GM21367 (cell line): ENCODE measurements at regions not wholly inside any gene's neighbourhood (a gene's known extent, or its start where the extent isn't known, plus 50 kb on each side); places are given as distances from the start of the nearest gene placed in this dataset.
"Not testable (repeated sequence)": the region's sequence is repeated elsewhere in the genome, so short reads cannot be mapped to it uniquely, and the experiment has no call there.

ENCODE experiments used
- ATAC-seq: cut with Tn5 transposase; IDR thresholded peaks from one replicate; pipeline ENCODE4 v1.9.1; 2021; ENCODE audit not compliant: unreplicated experiment

DNA sequence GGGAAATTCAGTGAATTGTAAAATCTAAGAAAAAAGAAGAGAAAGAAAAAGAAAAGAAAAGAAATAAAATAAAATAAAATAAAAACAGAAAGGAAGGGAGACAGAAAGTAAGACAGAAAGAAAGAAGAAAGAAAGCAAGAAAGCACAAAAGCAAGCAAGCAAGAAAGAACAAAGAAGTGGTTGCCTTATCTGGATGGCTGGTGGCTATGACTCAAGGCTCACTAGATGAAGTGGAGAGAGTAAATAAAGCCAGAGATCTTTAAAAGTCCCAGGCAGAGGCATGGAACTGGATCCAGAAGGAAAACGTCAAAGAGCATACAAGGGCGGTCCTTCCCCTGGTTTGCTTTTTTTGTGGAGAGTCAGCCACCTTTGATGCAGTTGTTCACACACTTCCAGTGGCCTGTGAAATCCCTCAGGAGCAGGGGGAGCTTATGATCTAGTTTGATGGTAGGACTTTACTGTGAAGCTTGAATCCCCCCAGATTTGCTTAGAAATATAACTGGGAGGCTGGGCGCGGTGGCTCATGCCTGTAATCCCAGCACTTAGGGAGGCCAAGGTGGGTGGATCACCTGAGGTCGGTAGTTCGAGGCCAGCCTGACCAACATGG is 176.7 kb upstream of the HMHB1 start:
- ATAC-seq, result no peak

DNA sequence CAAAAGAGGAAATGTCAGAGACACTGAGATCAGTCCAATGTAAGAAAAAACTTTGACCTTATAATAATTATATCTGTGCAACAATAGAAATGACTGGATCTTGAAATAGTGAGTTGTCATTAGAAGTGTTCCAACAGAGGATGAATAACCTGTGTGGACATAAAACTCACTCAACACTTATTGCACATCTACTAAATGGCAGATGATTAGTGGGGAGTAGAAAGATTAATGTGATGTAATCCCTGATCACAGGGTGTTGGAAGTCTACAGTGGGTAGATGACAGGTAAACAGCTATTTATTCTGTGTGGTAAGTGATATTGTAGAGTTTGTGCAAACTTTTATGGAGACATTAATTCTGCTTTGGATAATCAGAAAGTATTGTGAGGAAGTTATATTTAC is 177.3 kb upstream of the HMHB1 start:
- no peak for ATAC-seq

DNA sequence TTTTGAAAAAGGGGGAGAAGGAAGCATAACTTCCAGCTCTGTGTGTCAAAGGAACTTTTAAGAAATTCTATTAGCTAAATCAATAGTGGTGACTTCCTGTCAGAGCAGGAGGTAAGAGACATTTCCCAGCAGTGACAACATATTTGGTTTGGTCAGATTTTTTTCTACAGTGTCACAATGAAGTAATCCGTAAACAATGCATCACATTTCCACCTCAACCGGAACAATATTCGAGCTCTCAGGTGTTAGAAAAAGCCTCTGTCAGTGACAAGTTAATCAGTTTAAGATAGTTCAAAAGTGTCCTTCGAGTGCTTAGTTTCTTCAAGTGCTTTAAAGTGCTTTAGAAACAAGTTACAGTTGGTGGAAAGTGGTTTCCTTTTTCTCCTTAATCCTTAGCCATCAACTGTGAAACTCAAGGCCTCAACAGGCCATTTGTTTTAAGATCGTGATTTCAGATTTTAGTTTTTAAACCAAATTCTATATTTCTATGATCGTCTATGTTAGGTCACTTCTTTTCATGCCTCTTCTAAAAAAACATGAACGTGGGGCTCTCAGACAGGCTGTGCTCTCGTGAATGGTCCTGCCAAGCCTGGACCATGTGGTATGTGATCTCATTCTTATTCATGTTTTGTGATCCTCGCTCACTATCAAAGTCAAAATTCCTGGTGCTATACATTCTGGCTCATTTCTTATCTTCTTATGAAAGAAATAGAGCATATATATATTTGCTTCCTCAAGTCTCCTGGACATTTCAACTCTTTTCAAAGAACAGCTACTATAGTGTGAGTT is 181.9 kb upstream of the HMHB1 start:
- no peak for ATAC-seq

DNA sequence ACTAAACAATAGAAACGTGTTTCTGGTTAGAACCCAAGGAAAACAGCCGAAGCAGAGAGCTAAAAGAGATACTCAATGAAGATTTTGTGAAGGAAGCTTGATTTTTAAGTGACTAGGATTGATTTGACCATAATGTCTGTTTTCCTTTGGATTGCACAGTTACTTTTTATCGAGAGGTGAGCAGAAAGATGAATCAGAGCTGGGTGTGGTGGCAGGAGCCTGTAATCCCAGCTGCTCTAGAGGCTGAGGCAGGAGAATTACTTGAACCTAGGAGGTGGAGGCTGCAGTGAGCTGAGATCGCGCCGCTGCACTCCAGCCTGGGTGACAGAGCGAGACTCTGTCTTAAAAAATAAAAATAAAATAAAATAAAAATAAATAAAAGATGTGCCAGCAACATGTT is 186.9 kb upstream of the HMHB1 start:
- ATAC-seq, result not testable (repeated sequence)

DNA sequence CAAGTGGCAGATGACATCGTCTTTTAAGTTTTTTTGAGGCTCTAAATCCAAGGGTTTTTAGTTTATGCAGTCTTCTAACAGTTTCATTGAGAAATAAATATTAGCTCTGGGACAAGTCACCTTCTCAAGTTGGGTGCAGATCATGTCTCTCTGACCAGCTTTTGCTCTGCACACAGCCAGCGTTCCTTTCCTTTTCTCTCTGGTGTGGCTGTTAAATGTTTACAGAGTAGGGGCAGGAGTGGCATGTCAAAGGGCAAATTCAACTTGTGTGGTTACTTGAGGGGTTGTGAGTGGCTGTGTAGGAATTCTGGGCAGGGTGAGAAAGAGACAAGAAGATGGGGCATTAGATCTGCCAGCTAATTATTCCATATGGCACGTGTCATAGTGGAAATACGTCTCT is 187.5 kb upstream of the HMHB1 start:
- no peak for ATAC-seq

DNA sequence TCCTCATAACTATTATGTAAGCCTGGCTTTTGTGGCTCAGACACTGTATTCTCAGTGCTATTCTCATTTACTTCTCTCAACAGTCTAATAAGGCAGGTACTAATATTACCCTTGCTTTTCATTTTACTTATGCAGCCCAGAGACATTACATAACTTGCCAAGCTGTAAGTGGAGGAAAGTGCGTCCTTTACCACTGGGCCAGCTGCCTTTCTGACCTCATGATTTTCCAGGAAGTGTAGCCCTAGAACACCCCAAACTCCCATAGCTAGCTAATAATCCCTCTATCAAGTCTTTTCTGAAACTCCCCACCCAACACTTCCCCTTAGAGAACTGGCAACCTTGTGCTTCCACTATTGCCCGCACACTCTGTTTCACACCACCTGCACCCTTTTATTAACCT is 192.9 kb upstream of the HMHB1 start:
- ATAC-seq, result no peak

DNA sequence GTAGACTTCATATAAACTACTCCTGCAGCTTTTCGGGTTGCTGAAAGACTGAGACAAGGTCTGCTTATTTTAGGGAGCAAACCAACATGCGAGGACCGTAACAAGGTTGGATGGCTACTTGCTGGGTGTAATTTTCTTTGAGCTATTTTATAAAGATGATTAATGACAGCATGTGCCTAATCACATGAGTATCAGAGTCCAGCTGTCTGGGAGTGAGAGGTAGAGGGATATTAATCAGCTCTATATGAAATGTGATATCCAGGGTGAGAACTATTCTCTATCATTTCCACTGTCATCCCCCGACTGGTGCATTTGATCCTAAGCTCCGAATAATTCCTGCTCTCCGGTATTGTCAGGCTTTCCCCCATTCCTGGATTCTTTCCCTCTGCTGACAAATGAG is 193.8 kb upstream of the HMHB1 start:
- no peak for ATAC-seq

DNA sequence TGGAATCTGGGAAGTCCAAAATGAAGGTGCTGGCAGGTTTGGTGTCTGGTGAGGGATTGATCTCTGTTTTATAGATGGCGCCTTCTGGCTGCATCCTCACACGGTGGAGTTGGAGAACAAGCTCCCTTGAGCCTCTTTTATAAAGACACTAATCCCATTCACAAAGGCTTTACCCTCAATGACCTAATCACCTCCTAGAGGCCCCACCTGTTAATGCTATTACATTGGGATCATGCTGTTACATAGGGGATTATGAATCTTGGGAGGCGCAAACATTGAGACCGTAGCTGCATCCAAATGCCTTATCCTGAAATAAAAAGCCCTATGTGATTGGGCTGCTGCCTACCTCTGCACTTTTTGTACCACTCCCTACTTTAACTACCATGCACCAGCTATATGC is 197.1 kb upstream of the HMHB1 start:
- ATAC-seq, result no peak

DNA sequence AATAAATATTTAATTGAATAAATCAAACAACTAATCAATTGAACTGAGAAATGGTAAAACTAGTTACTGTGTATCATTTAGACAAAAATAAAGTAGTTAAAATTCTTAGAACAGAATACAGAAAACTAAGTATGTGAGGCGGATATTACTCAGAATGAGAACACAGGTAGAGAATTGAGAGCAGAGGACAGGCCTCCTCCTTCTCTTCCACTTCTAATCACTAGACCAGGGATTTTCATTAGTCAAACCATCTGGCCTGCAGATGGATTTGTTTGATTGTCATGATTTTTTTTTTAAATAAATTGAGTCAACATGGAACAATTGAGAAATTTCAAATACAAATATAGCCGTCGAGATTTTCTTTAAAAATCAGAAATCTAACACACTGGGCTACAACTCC is 198.6 kb upstream of the HMHB1 start:
- ATAC-seq, result no peak

DNA sequence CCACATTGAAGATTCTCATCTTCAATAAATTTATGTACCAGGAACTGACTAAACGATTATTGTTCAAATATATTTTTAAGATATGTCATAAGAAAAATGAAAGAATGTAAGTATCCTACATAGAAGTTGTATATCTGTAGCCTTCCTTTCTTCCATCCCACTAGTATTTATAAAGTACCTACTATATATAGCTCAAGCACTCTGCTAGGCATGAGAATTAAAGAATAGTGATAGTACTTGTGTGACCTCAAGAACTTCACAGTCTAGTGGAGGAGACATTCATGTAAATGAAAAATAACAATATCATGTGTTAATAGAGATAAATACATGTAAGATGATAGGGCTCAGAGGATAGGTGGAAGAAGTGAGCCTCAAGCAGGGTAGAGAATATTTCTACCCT is 201.0 kb upstream of the HMHB1 start:
- no peak for ATAC-seq

DNA sequence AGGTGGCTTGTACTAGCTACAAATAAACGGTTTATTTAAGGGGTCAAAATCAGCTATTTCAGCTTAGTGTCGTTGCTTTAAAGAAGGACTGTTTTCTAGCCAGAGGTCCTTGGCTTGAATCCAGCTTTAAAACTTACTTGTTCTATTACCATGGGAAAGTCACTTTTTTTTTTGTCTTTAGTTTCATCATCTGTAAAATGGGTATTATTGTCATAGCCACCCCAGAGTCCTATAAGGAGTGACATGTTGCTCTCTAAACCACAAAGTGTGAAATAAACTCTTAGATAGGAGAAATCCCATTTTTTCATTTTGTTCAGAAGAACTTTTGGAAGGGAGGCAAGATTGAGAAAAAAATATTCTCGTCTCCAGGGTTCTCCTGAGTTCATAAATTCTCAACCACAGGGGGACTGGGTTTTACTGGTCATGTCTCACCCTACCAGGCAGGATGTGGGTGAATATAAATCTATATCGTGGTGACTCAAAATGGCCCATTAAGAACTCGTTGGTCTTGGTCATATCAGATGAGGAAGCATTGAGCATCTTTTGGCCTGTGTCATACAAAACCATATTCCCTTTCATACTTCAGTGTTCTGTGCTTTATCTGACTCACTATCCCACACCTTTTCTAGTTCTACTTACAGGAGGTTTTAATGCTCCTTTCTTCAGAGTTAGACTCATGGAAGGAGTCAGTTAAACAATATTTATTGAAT is 202.7 kb upstream of the NR3C1 start:
- peak; percentile 55 for ATAC-seq

DNA sequence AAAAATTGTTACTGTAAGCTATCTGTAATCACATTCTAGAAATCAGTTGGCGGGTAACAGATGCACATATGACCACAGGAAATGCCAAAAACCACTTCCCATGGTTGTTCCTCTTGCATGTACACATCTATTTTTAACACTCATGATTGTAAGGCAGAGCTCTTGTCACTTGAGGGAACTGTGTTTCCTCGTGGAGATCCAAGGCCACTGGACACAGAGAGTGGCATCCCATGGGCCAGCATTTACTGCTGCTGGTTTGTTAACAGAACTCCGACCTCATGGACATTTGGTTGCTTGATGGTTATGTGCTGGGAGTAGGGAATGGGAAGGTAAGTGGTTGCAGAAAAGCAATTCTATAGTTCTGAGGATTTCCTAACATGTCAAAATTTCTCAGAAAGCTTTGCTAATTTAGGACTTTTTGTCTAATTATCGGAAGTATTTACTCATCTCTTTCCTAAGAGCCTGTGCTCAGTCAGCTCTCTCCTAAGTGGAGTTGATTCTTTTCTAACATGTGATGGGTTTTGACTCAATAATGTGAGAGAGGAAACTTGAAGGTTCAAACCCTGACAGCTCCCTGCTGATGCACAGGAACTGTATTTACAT is 202.0 kb upstream of the NR3C1 start:
- peak; percentile 84 for ATAC-seq

DNA sequence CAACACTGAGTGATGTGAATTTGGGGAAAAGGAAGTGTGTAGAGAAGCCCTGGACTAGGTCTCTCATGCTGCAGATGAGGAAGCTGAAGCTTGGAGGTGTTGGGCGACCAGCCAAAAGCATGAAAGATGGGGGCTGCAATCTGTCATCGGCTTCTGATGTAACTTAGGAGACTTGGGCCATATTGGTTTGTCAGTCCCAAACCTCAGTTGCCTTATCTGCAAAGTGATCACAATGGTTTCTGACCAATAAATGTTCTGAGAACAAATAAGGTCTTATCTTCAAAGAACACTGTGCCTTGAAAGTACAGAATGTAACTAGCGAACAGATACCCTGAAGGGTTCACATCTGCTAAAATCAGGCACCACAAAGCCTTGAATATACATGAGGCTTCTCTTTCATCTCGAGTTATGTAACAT is 198.4 kb upstream of the NR3C1 start:
- no peak for ATAC-seq

DNA sequence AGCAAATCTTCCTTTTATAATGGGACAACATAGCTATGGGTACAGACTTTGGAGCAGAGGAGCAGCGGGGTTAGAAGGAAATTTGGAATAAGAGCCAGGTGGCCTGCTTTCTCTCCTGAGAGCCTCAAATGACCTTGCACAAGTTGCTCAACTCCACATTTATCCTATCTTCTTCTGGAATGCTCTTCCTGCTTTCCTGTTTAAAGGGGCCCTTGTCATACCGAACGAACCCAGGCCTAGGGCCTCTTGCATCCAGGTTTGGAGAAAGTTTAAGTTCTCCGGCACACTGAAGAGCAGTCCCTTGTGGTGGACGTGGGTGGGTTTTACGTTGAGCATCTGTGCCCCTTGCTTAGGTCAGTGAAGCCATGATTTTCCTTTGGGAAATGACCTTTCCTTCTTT is 197.9 kb upstream of the NR3C1 start:
- ATAC-seq, result no peak

DNA sequence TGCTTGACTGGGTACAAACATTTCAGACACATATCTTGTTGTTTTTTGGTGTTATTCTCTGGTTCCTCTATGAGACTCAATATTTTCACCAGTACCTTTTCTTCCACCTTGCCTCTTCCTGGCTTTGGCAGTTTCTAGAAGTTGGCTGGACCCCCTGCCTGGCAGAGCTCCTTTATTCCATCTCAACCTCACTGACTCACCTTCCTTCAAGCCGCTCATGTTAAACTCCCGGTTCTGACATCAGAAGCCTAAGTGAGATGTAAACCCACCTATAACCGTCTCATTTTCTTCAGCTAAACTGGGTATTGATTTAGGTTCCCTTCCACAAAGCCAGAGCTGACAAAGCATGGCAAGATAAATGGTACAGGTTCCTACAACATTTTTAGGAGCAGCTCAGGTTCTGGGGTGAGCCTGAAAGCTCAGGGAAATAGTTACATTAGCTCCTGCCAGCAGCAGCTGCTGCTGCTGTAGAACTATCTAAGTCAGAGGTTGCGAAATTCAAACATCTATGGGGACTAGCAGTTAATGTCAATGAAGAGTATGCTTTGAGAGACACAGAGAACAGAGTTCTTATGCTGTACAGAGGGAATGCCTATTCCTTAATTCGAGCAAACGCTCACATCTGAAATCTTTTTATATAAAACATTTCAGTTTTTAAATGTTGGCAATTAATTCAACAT is 197.1 kb upstream of the NR3C1 start:
- ATAC-seq, result no peak

DNA sequence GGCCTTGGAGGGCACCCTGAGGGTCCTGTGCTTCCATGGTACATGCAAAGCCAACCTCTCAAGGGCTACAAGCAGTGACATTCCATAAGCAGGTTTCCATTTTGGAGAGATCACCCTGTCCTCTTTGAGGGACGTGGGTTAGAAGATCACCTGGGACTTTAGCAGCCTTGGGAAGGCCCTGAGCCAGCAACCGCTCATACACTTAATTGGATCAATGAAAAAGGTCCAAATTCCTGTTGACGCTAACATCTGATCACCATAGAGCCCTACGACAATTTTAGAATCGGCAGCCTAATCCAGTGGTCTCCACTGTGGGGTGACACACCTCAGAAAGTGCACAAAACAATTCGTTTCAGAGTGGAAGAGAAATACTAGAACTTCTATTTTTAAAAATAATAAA is 196.0 kb upstream of the NR3C1 start:
- no peak for ATAC-seq

DNA sequence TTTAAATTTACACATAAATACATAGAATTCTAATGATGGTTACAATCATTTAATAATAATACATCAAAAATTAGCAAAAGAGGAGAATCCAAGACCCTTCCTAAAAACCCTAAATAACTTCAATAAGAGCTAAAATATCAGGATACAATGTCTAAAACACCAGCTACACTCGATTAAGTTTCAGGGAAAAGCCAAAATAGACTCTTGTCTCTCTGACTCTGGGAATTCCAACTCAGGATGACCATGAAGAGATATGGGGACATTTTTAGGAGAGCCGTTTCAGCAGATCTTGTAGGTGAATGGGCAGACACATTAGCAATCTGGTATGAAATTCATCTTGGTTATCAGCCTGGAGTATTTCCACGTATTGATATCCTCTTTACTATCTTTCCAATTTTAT is 193.3 kb upstream of the NR3C1 start:
- no peak for ATAC-seq

DNA sequence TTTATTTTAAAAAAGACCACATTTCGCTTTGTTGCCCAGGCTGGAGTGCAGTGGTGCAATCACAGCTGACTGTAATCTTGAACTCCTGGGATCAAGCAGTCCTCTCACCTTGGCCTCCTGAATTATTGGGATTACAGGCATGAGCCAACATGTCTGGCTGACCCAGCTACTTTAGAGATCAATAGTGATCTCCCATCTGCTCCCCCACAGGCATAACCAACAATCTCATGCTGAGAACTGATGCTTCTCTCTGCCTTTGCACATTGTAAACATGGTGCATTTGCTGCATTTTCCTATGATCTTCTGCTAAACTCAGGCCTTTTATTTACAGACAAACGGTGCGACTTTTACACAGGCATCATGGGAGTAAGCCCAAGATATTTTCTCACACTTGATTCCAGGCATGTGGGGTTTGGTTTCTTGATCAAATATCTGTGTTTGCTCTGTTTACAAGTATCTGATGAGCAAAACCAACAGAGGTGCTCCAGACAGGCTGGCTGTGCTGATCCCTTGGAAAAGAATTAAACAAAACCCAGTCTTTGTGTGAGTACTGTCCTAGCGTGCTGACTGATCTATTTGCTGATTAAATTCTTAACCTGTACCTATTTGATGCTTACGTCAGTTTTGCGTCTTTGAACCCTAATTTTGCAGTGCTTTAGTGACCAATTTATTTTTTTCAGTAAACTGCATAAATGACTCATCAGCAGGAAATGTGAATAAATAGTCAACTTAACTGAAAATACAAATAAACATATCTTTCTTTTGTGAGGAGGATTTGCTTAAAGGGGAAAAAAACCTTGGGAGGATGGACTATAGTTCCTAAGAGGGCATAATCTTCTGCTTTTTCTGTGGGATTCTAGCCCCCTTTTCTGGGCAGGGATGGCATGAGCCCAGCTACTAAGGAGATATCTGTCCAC is 191.7 kb upstream of the NR3C1 start:
- ATAC-seq, result no peak

DNA sequence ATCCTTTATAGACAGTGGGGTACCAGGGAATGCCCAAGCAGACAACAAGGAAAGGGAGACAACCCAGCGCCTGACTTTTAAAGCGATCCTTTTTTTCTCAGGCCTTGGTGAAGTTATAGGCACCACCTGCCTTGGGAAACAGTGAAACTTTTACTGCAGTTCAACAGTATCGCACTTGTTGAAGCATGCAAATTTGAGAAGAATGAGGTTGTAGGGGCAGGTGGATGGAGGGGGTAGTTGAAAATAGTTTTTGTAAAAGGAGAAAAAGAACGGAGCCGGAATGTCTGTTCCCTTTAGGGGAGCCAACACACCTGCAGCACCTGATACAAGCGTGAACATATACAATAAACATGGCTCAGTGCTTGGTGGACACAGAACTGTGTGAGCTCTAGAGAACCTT is 190.2 kb upstream of the NR3C1 start:
- ATAC-seq, result no peak

DNA sequence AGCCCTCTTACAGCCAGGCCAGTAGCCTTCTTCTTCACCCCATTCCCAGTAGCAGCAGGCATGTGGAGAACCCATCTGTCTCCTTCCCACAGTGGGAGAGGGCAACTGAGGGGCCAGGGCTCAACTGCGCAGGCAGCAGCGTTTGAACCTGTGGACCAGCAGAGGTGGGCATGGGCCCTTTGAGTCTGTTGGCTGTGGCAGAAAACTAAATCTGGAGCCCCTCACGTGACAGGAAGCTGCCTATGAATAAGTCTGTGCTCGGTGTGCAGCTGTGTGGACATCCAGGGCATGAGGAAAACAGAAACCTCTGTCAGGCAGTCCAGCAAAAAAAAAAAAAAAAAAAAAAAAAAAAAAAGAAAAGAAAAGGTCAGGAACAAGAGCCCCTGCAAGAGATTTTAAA is 189.2 kb upstream of the NR3C1 start:
- ATAC-seq, result peak; percentile 81
